Esophagus mucosa (tissue), 1 donor: ENCODE measurements at regions not wholly inside any gene's neighbourhood (a gene's known extent, or its start where the extent isn't known, plus 50 kb on each side); places are given as distances from the start of the nearest gene placed in this dataset.
A peak's percentile ranks its signal among the peaks of the same experiment; 100 is the strongest.
"Not testable (repeated sequence)": the region's sequence is repeated elsewhere in the genome, so short reads cannot be mapped to it uniquely, and the experiment has no call there.

Experiments
- ATAC-seq: fragments of 200-7000 bp; cut with Tn5 transposase; one replicate; pipeline ENCODE4 v1.9.1; 2020
- donor health status: DM: yes; HTN: yes; CAD: no.

GRCh38 chr15:23750179-23750578 is 63.1 kb upstream of the NDN start:
- no peak for ATAC-seq

DNA sequence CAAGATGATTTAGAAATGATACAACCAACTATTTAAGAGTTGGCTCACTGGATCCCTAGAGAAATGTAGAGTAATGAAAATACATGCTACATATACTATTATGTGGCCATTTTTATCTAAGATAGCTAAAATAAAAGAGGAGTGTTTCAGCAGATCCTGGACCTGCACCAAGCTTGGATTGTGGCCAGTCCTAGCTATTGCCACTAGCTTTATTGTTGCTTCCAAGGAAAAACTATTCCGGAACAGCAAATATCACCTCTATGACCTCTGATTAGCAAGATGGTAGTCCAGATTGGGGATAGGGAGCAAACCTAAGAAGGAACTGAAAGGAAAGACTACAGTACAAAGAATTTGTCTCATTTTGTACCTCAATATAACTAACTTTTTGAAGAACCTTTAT is 63.7 kb upstream of the NDN start:
- ATAC-seq, result no peak

DNA sequence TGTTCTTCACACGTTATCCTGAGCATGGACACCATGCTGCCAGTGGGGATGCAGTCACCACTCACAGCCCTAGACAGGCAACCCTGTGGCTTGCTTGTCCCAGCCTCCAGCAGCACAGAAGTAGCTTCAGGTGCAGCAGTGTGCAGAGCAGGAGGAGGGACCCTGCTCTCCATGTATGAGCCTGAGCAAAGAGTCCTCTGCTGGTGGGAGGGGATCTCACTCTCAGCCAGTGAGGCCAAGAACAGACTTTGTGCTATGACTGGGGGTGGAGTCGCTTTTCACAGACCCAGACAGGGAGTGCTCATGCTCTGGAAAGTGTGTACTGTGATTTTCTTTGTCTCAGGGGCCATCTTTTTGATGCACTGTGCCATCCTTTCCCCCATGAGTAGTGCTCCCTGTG is 66.1 kb upstream of the NDN start:
- no peak for ATAC-seq

DNA sequence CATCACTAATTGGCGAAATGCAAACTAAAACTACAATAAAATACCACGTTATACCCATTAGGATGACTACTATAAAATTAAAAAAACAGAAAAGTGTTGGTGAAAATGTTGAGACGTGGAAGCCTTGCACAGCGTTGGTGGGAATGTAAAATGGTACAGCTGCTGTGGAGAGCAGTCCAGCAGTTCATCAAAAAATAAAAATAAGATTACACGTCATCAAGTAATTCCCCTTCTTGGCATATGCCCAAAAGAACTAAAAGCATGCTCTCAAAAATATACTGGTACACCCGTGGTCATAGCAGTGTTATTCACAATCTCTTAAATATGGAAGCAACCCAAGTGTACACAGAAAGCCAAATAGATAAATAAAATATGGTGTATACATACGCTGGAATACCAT is 71.8 kb upstream of the NDN start:
- no peak for ATAC-seq

GRCh38 chr15:23760024-23760423 is 72.9 kb upstream of the NDN start:
- peak; percentile 84 for ATAC-seq

GRCh38 chr15:23761386-23761785 is 74.3 kb upstream of the NDN start:
- ATAC-seq, result no peak

GRCh38 chr15:23762026-23762425 is 74.9 kb upstream of the NDN start:
- no peak for ATAC-seq

- no peak for ATAC-seq
Observed at GRCh38 chr15:23763021-23763420, 75.9 kb upstream of the NDN start.

DNA sequence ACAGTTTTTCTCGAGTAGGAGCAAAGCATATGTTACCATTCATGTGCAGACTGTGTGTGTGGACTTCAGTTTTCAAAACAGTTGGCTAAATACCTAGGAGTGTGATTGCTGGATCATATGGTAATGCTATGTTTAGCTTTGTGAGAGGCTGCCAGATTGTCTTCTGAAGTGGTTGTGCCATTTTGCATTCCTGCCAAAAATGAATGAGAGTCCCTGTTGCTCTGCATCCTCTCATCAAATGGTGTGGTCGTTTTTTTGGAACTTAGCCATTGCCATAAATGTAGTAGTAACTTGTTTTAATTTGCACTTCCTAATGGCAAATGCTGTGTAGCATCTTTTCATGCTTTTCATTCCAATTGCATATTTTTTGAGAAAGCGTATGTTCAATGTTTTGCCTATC is 77.2 kb upstream of the NDN start:
- ATAC-seq, result no peak

DNA sequence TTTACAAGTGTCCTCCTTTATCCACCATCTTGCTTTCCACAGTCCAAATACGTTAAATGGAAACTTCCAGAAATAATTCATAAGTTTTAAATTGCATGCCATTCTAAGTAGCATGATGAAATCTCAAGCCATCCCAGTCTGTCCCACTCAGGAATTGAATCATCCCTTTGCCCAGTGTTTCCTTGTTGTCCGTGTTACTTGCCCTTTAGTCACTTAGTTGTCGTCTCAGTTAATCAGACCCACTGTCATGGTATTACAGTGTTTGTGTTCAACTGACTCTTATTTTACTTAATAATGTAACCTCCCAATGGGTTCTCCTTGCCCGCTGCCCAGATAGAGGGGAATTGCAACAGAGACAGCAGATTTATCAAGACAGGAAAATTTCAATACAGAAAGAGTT is 77.6 kb upstream of the NDN start:
- no peak for ATAC-seq

DNA sequence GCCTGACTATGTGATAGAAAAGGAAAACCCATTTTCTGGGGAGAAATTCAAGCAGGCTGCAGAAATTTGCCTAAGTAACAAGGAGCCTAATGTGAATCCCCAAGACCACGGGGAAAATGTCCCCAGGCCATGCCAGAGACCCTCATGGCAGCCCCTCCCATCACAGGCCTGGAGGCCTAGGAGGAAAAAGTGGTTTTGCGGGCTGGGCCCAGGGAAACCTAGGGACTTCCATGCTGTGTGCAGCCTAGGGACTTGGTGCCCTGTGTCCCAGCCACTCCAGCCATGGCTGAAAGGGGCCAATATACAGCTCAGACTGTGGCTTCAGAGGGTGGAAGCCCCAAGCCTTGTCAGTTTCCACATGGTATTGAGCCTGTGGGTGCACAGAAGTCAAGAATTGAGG is 79.7 kb upstream of the NDN start:
- not testable (repeated sequence) for ATAC-seq

DNA sequence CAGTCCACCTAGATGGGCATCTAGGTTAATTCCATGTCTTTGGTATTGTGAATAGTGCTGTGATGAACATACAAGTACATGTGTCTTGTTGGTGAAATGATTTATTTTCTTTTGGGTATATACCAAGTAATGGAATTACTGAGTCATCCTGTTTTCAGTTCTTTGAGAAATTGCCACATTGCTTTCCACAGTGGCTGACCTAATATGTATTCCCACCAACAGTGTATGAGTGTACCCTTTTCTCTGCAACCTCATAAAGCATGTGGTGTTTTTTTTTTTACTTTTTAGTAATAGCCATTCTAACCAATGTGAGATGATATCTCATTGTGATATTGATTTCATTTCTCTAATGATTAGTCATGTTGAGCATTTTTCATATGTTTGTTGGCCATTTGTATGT is 86.0 kb upstream of the NDN start:
- ATAC-seq, result no peak

- ATAC-seq, result no peak
Observed at GRCh38 chr15:23787346-23788105, 100.4 kb upstream of the NDN start.

DNA sequence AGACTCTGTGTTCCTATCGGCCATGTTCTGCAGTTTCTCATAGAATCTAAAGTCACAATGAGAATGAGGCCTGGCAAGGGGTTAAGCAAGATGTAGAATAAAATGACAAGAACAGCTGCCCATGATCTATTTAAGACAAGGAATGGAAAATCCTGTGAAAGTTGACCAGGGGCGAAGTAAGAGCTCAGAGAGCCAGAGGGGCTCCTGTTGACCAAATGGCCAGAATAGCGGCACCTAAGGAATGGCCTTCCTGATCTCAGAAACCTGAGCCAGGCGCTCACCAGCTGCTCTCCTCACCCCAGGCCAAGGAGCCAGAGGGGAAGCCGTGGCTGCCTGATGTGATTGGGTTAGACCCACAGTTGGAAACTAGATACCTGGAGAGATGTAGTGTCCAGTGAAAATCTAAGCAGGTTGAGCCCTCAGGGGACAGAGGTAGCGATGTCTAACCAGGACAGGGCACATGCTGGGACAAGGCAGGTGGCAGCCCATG is 106.1 kb upstream of the NDN start:
- no peak for ATAC-seq

GRCh38 chr15:23797747-23798446 is 110.8 kb upstream of the NDN start:
- no peak for ATAC-seq

DNA sequence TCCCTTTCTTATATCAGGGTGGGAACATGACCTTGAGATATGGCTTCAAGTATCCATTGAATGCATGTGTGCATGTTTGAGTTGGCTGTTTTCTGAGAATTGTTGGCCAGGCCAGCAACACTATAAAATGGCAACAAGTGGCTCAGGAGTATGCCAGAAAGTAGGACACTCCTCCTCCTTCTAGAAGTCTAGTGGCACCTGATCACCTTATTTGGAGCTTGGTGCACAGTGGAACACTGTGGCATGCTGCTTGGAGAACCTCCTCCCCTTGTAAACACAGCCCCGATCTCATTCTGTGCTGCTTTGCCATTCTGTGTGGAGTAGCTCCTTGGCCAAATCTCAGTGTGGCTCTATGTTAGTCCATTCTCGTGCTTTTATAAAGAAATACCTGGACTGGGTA is 114.8 kb upstream of the NDN start:
- no peak for ATAC-seq

- ATAC-seq, result not testable (repeated sequence)
Observed at GRCh38 chr15:23802896-23803435, 115.9 kb upstream of the NDN start.

DNA sequence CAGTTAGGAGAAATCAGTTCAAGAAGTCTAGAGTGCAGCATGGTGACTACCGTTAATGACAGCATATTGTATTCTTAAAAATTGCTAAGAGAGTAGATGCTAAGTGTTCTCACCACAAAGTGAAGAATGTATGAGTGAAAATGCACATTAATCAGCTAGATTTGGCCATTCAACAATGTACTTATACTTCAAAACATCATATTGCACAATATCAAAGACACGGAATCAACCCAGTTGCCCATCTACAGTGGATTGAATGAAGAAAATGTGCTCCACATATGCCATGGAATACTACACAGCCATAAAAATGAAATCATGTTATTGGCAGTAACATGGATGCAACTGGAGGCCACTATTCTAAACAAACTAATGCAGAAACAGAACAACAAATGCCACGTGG is 119.9 kb upstream of the NDN start:
- ATAC-seq, result no peak

- ATAC-seq, result peak; percentile 41
Observed at GRCh38 chr15:23823508-23823907, 136.4 kb upstream of the NDN start.

DNA sequence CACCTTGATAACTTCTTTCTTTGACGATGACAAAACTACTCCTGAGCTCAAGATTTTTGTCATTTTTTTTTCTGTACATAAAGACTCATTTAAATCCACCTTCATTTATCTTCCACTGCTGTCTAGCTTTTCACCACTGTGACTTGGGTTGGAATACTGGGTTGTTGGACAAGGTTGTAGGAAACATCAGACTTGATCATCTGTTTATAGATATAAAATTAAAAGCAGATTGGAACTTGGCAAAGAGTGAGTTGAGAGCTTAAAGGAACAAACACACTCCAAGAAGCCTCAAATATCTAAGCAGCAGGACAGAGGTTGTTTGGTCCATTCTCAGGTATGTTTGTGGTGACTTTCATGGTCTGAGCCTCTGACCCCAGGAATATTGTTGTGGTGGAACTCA is 141.7 kb upstream of the NDN start:
- ATAC-seq, result no peak

GRCh38 chr15:23835953-23836352 is 148.8 kb upstream of the NDN start:
- ATAC-seq, result no peak

- ATAC-seq, result no peak
Observed at GRCh38 chr15:23839893-23840474, 152.9 kb upstream of the NDN start.

DNA sequence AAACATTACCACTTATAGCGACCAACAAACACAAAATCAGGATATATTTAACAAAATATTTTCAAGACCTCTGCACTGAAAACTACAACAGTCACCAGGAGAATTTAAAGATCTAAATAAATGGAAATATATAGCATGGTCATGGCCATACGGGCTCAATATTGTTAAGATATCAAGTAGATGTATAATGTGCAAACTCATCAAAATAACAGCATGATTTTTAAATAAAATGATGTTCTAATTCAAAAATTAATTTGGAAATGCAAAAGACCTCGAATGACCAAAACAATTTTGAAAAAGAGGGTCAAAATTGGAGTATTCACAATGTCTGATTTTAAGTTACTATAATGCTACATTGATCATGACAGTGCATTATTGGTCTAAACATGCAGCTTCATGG is 159.1 kb upstream of the NDN start:
- ATAC-seq, result no peak

- ATAC-seq, result no peak
Observed at GRCh38 chr15:23850666-23851065, 163.6 kb upstream of the NDN start.
